Lower leg skin (tissue), 4 donors: ENCODE measurements at regions not wholly inside any gene's neighbourhood (a gene's known extent, or its start where the extent isn't known, plus 50 kb on each side); places are given as distances from the start of the nearest gene placed in this dataset.

ENCODE experiments used
- DNase-seq, 2 donors: peaks; one replicate each; pipeline ENCODE4 v3.0.0-alpha.2; 2019; ENCODE audit warnings: low spot score in 2 of 2
- H3K4me3 ChIP-seq: fragments of 200-600 bp; sonication (generic); 2 replicates; pipeline ENCODE4 v1.5.1; 2017; ENCODE audit warnings: mild to moderate bottlenecking, low read depth; ENCODE audit not compliant: poor library complexity, severe bottlenecking
- CTCF ChIP-seq, 3 donors: fragments of 450-650 bp; IDR thresholded peaks; one replicate each; pipeline ENCODE4 v1.5.1; 2016; ENCODE audit warnings: antibody characterized with exemption in 3 of 3, mild to moderate bottlenecking in 3 of 3, moderate library complexity in 2 of 3
- POLR2A ChIP-seq, 2 donors: fragments of 450-650 bp; IDR thresholded peaks; one replicate each; pipeline ENCODE4 v1.6.1; 2016 to 2017; ENCODE audit warnings: antibody characterized with exemption in 2 of 2, mild to moderate bottlenecking in 1 of 2, moderate library complexity in 1 of 2
- WGBS, 2 donors: methylation state at CpG; one replicate each; pipeline ENCODE4 v1.1.5; 2018; 5-methylcytosine and 5-hydroxymethylcytosine counted together
- intact Hi-C: fragments of 100-400 bp; cut with DNase I; formaldehyde crosslinking; loops from one replicate; pipeline ENCODE4 v1.15.0; 2023; ENCODE audit warnings: low total_unique reads

GRCh38 chr2:183214680-183215079 is 90.4 kb downstream of the NUP35 start:
- no peak for TF ChIP-seq CTCF (IDR thresholded peaks at IDR 0.05)
- no peak for TF ChIP-seq POLR2A (IDR thresholded peaks at IDR 0.05)
- no peak overlapping the region for H3K4me3 ChIP-seq
- WGBS, 2 donors, result 70 to 94% methylated on average over 2 of the region's 2 CpGs
- intact Hi-C loops, result no loop called here
- DNase-seq, result no peak

GRCh38 chr2:183215917-183216316 is 91.7 kb downstream of the NUP35 start:
- intact Hi-C loops, result no loop called here
- H3K4me3 ChIP-seq, result no peak overlapping the region
- TF ChIP-seq CTCF (IDR thresholded peaks at IDR 0.05) (no peak), POLR2A (IDR thresholded peaks at IDR 0.05) (no peak)
- DNase-seq, result no peak
- 0 to 55% methylated on average over 1 of the region's 1 CpG for WGBS, 2 donors

- intact Hi-C loops, result no loop called here
- H3K4me3 ChIP-seq, result no peak overlapping the region
- TF ChIP-seq CTCF (IDR thresholded peaks at IDR 0.05) (no peak), POLR2A (IDR thresholded peaks at IDR 0.05) (no peak)
- no peak for DNase-seq
- 63 to 64% methylated on average over 3 of the region's 3 CpGs for WGBS, 2 donors
Measured at GRCh38 chr2:183219888-183220287, 95.6 kb downstream of the NUP35 start.

GRCh38 chr2:183222751-183223150 is 98.5 kb downstream of the NUP35 start:
- TF ChIP-seq POLR2A (IDR thresholded peaks at IDR 0.05), result no peak
- TF ChIP-seq CTCF (IDR thresholded peaks at IDR 0.05), result no peak
- intact Hi-C loops, result no loop called here
- no peak overlapping the region for H3K4me3 ChIP-seq
- no peak for DNase-seq
- WGBS, 2 donors, result 76 to 78% methylated on average over 5 of the region's 5 CpGs

DNA sequence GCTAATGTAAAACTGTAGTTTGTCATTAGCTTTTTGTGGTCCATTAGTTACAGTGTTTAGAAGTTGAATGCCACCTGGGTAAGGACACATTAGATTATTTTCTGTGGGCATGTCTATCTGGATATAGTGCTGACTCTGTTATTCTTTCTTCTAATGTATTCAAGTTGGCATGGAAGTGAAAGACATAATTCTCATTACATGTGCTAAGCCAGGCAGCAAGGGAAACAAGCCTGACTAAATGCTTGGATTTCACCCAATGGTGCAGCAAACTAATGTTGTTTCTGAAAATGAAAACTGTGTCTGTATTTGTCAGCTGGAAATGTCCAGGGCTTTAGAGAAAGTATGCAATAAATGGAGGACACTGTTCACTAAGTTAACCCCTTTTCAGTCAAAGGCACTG is 100.7 kb downstream of the NUP35 start:
- no peak for DNase-seq

More for the DNA sequence above, 100.7 kb downstream of the NUP35 start:
- H3K4me3 ChIP-seq, result no peak overlapping the region
- intact Hi-C loops, result no loop called here
- no peak for TF ChIP-seq POLR2A (IDR thresholded peaks at IDR 0.05)
- no peak for TF ChIP-seq CTCF (IDR thresholded peaks at IDR 0.05)
